Heart right ventricle (tissue), 16 donors: ENCODE measurements at regions not wholly inside any gene's neighbourhood (a gene's known extent, or its start where the extent isn't known, plus 50 kb on each side); places are given as distances from the start of the nearest gene placed in this dataset.

Experiments used
- ATAC-seq, 8 donors: fragments of 200-7000 bp; cut with Tn5 transposase; one replicate each; pipeline ENCODE4 v1.9.1; 2020; ENCODE audit warnings: mild to moderate bottlenecking in 8 of 8, moderate library complexity in 8 of 8, moderate number of reproducible peaks in 1 of 8
- DNase-seq, 2 donors: peaks; one replicate each; pipeline ENCODE4 v3.0.0-alpha.2; 2020
- H3K27ac ChIP-seq, 10 donors: fragments of 200-600 bp; sonication (generic) in 2 of 10; one replicate each; pipeline versions ENCODE4 v1.5.0 to v1.8.0; 2020 to 2022; ENCODE audit warnings: mild to moderate bottlenecking in 3 of 10
- H3K27me3 ChIP-seq, 7 donors: fragments of 200-600 bp; one replicate each; pipeline ENCODE4 v1.8.0; 2021 to 2022; ENCODE audit warnings: mild to moderate bottlenecking in 2 of 7
- H3K36me3 ChIP-seq, 9 donors: fragments of 200-600 bp; sonication (generic) in 1 of 9; one replicate each; pipeline versions ENCODE4 v1.5.0 to v1.8.0; 2020 to 2022; ENCODE audit warnings: mild to moderate bottlenecking in 2 of 9
- H3K4me1 ChIP-seq, 9 donors: fragments of 200-600 bp; sonication (generic) in 1 of 9; one replicate each; pipeline versions ENCODE4 v1.5.0 to v1.8.0; 2020 to 2022; ENCODE audit warnings: mild to moderate bottlenecking in 4 of 9
- H3K4me3 ChIP-seq, 10 donors: fragments of 200-600 bp; sonication (generic) in 2 of 10; one replicate each; pipeline versions ENCODE4 v1.5.0 to v1.8.0; 2020 to 2022; ENCODE audit warnings: mild to moderate bottlenecking in 7 of 10, moderate library complexity in 2 of 10
- H3K9me3 ChIP-seq, 11 donors: fragments of 200-600 bp in 10 of 11; sonication (generic) in 2 of 11; one replicate each; pipeline versions ENCODE4 v1.5.0 to v1.8.0; 2013 to 2022; ENCODE audit warnings: mild to moderate bottlenecking in 2 of 11, control low read depth in 1 of 11, moderate library complexity in 1 of 11
- WGBS, 2 donors: extraction: QIAGEN DNeasy Blood & Tissue Kit; methylation state at CpG; one replicate each; pipeline ENCODE4 v1.1.7; 2013; ENCODE audit warnings: inconsistent platforms in 1 of 2; 5-methylcytosine and 5-hydroxymethylcytosine counted together
- intact Hi-C, 10 donors: fragments of 100-400 bp; cut with DNase I; formaldehyde crosslinking; loops; one replicate each; pipeline versions ENCODE4 v1.11.1 to v1.14.2; 2022
- TF ChIP-seq, protein P1 (sequence below), 9 donors: fragments of 200-600 bp; sonication (generic) in 2 of 9; IDR thresholded peaks; one replicate each; pipeline versions ENCODE4 v1.5.0 to v1.8.0; 2021 to 2022; ENCODE audit warnings: antibody characterized with exemption in 9 of 9, mild to moderate bottlenecking in 5 of 9, moderate library complexity in 1 of 9
- donor health status: Arrhythmogenic right ventricular cardiomyopathy.
- donor health status: ischemic (EF 13 %, LVEDD 7.1; RV severe dilation, severe dysfunction).
- donor health status: healthy with polysubstance abuse.
- donor health status: DM: no; HTN: yes; CAD: no.
- donor health status: DM: no; HTN: no; CAD: no.
- donor health status: ischemic (EF 25% LVEDD 6.9; RV normal size, moderate dysfunction).
- donor health status: ischemic (EF 25% LVEDD 5.7; RV mildly dilated, moderate dysfunction).
- donor health status: healthy.
- donor health status: DM: yes; HTN: yes; CAD: no.
- donor health status: Ischemic cardiomyopathy.
- donor health status: ischemic (EF 35%, LVEDD 5.7; RV mildly dilated, moderate dysfunction).
- donor health status: nonischemic (EF 11% LVEDD 7.7; RV severe dilation, severe dysfunction).
- donor health status: DM: yes; HTN: yes; CAD: no.
- donor health status: PGD.
- donor health status: ischemic (EF 29% LVEDD 5.4; RV normal size, mild dysfunction).
- donor health status: nonischemic (EF 23%, LVEDD 6.1; RV moderate dilation, normal function).

DNA sequence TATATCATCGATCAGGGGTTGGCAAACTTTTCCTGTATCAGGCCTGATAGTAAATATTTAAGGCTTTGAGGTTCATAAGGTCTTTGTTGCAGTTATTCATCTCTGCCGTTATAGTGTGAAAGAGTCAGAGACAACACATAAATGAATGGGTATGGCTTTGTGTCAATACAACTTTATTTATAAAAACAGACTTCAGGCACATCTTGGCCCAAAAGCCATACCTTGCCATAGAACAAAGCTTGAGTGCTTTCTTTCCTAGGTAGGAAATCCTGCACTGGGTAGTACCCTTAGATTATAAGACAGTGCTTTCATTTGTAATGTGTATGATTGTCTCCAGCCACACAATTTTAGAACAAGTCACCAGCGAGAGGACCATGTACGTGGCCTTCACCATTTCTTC is 58.9 kb upstream of the MAGI1 start:
- TF ChIP-seq, protein P1, sequence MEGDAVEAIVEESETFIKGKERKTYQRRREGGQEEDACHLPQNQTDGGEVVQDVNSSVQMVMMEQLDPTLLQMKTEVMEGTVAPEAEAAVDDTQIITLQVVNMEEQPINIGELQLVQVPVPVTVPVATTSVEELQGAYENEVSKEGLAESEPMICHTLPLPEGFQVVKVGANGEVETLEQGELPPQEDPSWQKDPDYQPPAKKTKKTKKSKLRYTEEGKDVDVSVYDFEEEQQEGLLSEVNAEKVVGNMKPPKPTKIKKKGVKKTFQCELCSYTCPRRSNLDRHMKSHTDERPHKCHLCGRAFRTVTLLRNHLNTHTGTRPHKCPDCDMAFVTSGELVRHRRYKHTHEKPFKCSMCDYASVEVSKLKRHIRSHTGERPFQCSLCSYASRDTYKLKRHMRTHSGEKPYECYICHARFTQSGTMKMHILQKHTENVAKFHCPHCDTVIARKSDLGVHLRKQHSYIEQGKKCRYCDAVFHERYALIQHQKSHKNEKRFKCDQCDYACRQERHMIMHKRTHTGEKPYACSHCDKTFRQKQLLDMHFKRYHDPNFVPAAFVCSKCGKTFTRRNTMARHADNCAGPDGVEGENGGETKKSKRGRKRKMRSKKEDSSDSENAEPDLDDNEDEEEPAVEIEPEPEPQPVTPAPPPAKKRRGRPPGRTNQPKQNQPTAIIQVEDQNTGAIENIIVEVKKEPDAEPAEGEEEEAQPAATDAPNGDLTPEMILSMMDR (IDR thresholded peaks at IDR 0.05) = no peak
- intact Hi-C loops = no loop called here

GRCh38 chr3:66095295-66096001 is 56.7 kb upstream of the MAGI1 start:
- WGBS, 2 donors = 76 to 81% methylated on average over 5 of the region's 5 CpGs

More for the DNA sequence above, 58.9 kb upstream of the MAGI1 start:
- Histone ChIP-seq H3K9me3 (peaks cover 0 to 10% (median 0%) of the 10 kb centered on the region in 11 donors), H3K4me3 (no peak overlapping the region), H3K36me3 (no peaks in the 10 kb centered on the region), H3K27ac (no peak overlapping the region), H3K4me1 (peaks cover 0 to 15% (median 0%) of the 10 kb centered on the region in 9 donors), H3K27me3 (no peaks in the 10 kb centered on the region)
- DNase-seq (no peak), ATAC-seq (no peak)
- WGBS, 2 donors = 96 to 97% methylated on average over 4 of the region's 4 CpGs

GRCh38 chr3:66093981-66094380 is 55.3 kb upstream of the MAGI1 start:
- ATAC-seq (no peak), DNase-seq (no peak)
- Histone ChIP-seq H3K9me3 (peaks cover 0 to 10% (median 0%) of the 10 kb centered on the region in 11 donors), H3K27me3 (no peaks in the 10 kb centered on the region), H3K4me1 (peaks cover 0 to 4% (median 0%) of the 10 kb centered on the region in 9 donors), H3K27ac (no peak overlapping the region), H3K36me3 (no peaks in the 10 kb centered on the region), H3K4me3 (no peak overlapping the region)
- TF ChIP-seq, protein P1 (IDR thresholded peaks at IDR 0.05) = no peak
- intact Hi-C loops = no loop called here
- 93% methylated on average over 4 of the region's 4 CpGs for WGBS, 2 donors

More at GRCh38 chr3:66095295-66096001, 56.7 kb upstream of the MAGI1 start:
- intact Hi-C loops = no loop called here
- Histone ChIP-seq H3K9me3 (peaks cover 0 to 10% (median 0%) of the 10 kb centered on the region in 11 donors), H3K4me1 (peaks cover 0 to 12% (median 0%) of the 10 kb centered on the region in 9 donors), H3K27me3 (no peaks in the 10 kb centered on the region), H3K4me3 (no peak overlapping the region), H3K27ac (no peak overlapping the region), H3K36me3 (no peaks in the 10 kb centered on the region)
- ATAC-seq (no peak), DNase-seq (no peak)
- TF ChIP-seq, protein P1 (IDR thresholded peaks at IDR 0.05) = no peak

DNA sequence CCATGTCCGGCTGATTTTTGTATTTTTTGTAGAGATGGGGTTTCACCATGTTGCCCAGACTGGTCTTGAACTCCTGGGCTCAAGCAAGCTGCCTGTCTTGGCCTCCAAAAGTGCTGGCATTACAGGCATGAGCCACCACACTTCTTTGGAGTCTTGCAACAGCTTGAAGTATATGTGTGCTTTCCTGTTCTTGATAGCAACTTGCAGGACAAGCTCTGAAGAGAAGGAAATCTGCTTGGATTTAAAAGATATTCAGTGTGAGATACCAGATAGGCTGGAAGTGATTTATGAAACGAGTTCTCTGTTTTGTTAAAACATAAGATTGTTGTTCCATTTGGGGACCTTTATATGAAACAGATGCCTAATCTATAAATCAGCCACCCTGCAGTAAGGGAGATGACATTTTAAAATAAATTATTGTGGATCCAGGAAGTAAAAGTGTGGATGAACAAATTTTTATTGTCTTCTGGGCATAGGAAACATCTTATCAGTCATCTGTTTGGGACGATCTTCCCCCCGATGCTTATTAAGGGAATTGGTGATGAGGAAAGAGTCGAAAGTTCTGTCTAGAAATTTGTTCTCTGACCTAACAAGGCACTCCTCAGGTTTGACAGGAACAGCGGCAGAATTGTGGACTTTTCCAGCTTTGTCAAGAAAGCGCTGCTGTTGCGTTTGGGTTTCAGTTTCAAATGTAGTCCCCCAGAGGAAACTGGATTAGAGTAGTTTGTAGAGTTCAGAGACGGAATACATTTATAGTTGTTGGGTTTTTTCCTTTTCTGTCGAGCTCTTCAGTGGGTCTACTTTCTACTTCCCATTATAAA is 53.7 kb upstream of the MAGI1 start:
- Histone ChIP-seq H3K4me3 (no peak overlapping the region), H3K27me3 (no peaks in the 10 kb centered on the region), H3K4me1 (no peaks in the 10 kb centered on the region), H3K27ac (no peak overlapping the region), H3K9me3 (peaks cover 0 to 10% (median 0%) of the 10 kb centered on the region in 11 donors), H3K36me3 (no peaks in the 10 kb centered on the region)
- ATAC-seq = no peak
- 67 to 77% methylated on average over 10 of the region's 10 CpGs for WGBS, 2 donors
- TF ChIP-seq, protein P1 (IDR thresholded peaks at IDR 0.05) = no peak
- DNase-seq = no peak
- intact Hi-C loops = no loop called here
